Peyer's patch (tissue), 4 donors: ENCODE measurements at regions not wholly inside any gene's neighbourhood (a gene's known extent, or its start where the extent isn't known, plus 50 kb on each side); places are given as distances from the start of the nearest gene placed in this dataset.

ENCODE experiments used
- DNase-seq, 3 donors: peaks; one replicate each; pipeline ENCODE4 v3.0.0-alpha.2; 2017 to 2019
- H3K27ac ChIP-seq, 4 donors: fragments of 200-600 bp; sonication (generic); one replicate each; pipeline ENCODE4 v1.5.1; 2016 to 2019
- H3K27me3 ChIP-seq, 2 donors: fragments of 200-600 bp; sonication (generic); one replicate each; pipeline ENCODE4 v1.5.1; 2019
- H3K36me3 ChIP-seq, 3 donors: fragments of 200-600 bp; sonication (generic); one replicate each; pipeline ENCODE4 v1.5.1; 2016 to 2019
- H3K4me1 ChIP-seq, 4 donors: fragments of 200-600 bp; sonication (generic); one replicate each; pipeline ENCODE4 v1.5.1; 2016 to 2019
- H3K4me3 ChIP-seq, 4 donors: fragments of 200-600 bp; sonication (generic); 1 replicate in 3 of 4; 2 replicates in 1 of 4; pipeline ENCODE4 v1.5.1; 2016 to 2019; ENCODE audit warnings: mild to moderate bottlenecking in 1 of 4
- H3K9me3 ChIP-seq, 4 donors: fragments of 200-600 bp; sonication (generic); one replicate each; pipeline ENCODE4 v1.5.1; 2016 to 2019; ENCODE audit warnings: mild to moderate bottlenecking in 1 of 4
- POLR2A ChIP-seq, 2 donors: fragments of 450-650 bp; IDR thresholded peaks; one replicate each; pipeline ENCODE4 v1.5.1; 2017; ENCODE audit warnings: antibody characterized with exemption in 2 of 2, mild to moderate bottlenecking in 2 of 2, moderate library complexity in 2 of 2
- TF ChIP-seq, protein P1 (sequence below), 6 experiments: fragments of 450-650 bp in 4 of 6; fragments of 200-600 bp in 2 of 6; sonication (generic) in 1 of 6; IDR thresholded peaks; one replicate each; pipeline ENCODE4 v1.5.1; 2017 to 2019; ENCODE audit warnings: antibody characterized with exemption in 6 of 6, mild to moderate bottlenecking in 3 of 6, moderate library complexity in 1 of 6

DNA sequence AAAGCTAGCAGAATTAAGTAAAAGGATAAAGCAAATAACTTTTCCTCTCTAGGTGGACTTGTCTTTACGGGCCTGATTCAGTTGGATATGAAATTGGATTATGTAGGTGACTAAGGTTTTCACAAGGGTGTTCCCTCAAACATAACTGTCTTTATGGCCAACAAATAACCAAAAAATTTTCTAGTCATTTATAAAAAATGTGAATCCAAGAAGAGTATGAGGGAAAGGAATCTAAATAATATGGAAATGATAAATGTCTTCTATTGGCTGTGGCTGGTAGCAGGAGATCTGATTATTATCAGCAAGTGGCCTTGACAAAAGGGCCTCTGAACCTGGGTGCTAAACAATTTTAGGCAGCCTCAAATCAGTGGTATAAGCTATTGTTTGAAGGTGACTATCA is 594.0 kb upstream of the UBE2E2 start:
- no peak for TF ChIP-seq POLR2A (IDR thresholded peaks at IDR 0.05)
- TF ChIP-seq, protein P1, sequence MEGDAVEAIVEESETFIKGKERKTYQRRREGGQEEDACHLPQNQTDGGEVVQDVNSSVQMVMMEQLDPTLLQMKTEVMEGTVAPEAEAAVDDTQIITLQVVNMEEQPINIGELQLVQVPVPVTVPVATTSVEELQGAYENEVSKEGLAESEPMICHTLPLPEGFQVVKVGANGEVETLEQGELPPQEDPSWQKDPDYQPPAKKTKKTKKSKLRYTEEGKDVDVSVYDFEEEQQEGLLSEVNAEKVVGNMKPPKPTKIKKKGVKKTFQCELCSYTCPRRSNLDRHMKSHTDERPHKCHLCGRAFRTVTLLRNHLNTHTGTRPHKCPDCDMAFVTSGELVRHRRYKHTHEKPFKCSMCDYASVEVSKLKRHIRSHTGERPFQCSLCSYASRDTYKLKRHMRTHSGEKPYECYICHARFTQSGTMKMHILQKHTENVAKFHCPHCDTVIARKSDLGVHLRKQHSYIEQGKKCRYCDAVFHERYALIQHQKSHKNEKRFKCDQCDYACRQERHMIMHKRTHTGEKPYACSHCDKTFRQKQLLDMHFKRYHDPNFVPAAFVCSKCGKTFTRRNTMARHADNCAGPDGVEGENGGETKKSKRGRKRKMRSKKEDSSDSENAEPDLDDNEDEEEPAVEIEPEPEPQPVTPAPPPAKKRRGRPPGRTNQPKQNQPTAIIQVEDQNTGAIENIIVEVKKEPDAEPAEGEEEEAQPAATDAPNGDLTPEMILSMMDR (IDR thresholded peaks at IDR 0.05): no peak
- H3K36me3 ChIP-seq: no peaks in the 10 kb centered on the region
- no peaks in the 10 kb centered on the region for H3K9me3 ChIP-seq
- H3K27ac ChIP-seq: no peak overlapping the region
- no peak for DNase-seq
- no peaks in the 10 kb centered on the region for H3K4me1 ChIP-seq
- no peaks in the 10 kb centered on the region for H3K27me3 ChIP-seq
- H3K4me3 ChIP-seq: no peak overlapping the region

DNA sequence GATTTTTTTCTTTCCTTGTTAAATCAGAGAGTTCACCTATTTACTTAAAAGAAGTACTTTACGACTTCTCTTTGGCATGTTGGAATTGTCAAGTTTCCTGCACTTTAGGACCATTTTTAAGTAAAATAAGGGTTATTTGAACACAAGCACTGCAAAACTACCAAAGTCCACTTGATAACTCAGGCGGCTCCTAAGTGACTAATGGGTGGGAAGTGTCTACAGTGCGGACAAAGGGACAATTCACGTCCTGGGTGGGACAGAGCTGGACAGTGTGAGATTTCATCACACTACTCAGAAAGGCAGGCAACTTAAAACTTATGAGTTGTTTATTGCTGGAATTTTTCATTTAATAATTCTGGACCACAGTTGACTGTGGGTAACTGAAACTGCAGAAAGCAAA is 590.2 kb upstream of the UBE2E2 start:
- TF ChIP-seq POLR2A (IDR thresholded peaks at IDR 0.05): no peak
- TF ChIP-seq, protein P1 (IDR thresholded peaks at IDR 0.05): no peak
- DNase-seq: no peak
- Histone ChIP-seq H3K27ac (no peak overlapping the region), H3K9me3 (no peaks in the 10 kb centered on the region), H3K27me3 (no peaks in the 10 kb centered on the region), H3K4me3 (no peak overlapping the region), H3K36me3 (no peaks in the 10 kb centered on the region), H3K4me1 (no peaks in the 10 kb centered on the region)

DNA sequence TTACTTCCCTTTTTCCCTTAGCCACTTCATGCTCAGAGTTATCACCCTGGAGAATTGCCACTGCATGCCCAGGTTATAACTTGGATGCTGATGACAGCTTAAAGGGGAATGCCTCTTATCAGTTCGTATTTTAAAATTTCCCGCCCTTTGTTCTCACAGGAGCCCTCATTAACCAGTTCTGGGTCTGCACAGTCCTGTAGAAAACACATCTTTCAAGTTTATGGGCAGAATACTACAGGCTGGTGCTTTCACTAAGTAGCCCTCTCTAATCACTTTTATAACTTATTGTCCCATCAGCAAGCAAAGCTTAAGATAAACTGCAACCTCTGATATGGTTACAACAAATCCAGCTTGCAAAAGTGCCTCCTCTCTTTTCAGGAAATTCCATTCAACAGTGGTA is 587.3 kb upstream of the UBE2E2 start:
- H3K36me3 ChIP-seq: no peaks in the 10 kb centered on the region
- no peak overlapping the region for H3K4me3 ChIP-seq
- H3K4me1 ChIP-seq: no peaks in the 10 kb centered on the region

DNA sequence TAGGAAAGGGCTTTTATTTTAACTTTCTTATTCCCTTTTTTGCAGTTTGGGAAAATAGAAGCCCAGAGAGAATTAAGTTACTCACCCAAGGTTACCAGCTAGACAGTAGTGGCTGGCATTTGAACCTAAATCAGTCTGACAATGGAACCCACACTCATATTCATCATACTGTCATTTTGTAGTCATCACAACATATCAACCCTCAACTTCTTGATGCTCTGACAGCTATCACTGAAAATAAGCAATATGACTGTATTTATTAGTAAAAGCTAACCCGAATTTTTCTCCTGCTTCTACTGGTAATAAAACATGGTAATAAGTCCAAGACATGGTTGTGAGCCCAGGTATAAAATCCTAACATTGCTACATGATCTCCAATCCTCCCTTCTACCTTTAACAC is 585.8 kb upstream of the UBE2E2 start:
- no peaks in the 10 kb centered on the region for H3K36me3 ChIP-seq
- H3K4me3 ChIP-seq: no peak overlapping the region
- no peaks in the 10 kb centered on the region for H3K27me3 ChIP-seq
- no peak for TF ChIP-seq POLR2A (IDR thresholded peaks at IDR 0.05)
- TF ChIP-seq, protein P1 (IDR thresholded peaks at IDR 0.05): no peak
- no peaks in the 10 kb centered on the region for H3K4me1 ChIP-seq
- no peak overlapping the region for H3K27ac ChIP-seq
- no peaks in the 10 kb centered on the region for H3K9me3 ChIP-seq
- no peak for DNase-seq

More for the DNA sequence above, 587.3 kb upstream of the UBE2E2 start:
- TF ChIP-seq, protein P1 (IDR thresholded peaks at IDR 0.05): no peak
- TF ChIP-seq POLR2A (IDR thresholded peaks at IDR 0.05): no peak
- Histone ChIP-seq H3K9me3 (no peaks in the 10 kb centered on the region), H3K27ac (no peak overlapping the region), H3K27me3 (no peaks in the 10 kb centered on the region)
- no peak for DNase-seq

DNA sequence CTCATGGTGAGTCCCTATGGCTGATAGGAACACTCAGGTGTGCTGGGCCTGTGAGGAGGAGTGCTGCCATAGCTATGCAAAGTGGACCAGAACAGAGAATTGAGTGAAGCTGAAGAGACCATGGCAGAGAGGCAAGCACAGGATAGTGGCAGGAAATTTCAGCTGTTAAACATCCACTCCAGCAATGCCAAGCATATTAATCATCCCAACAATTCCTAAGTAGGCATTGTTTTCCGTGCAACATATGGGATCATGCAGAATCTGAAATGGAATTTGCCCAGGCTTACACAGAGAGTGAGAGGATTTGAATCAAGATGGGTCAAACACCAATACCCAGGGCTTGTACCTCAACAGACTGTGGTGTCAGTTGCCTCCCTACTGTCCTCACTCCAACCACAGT is 582.6 kb upstream of the UBE2E2 start:
- TF ChIP-seq, protein P1 (IDR thresholded peaks at IDR 0.05): no peak
- TF ChIP-seq POLR2A (IDR thresholded peaks at IDR 0.05): no peak
- no peaks in the 10 kb centered on the region for H3K36me3 ChIP-seq
- H3K9me3 ChIP-seq: no peaks in the 10 kb centered on the region
- no peak overlapping the region for H3K4me3 ChIP-seq
- H3K4me1 ChIP-seq: no peaks in the 10 kb centered on the region
- DNase-seq: no peak
- H3K27me3 ChIP-seq: no peaks in the 10 kb centered on the region
- H3K27ac ChIP-seq: no peak overlapping the region

DNA sequence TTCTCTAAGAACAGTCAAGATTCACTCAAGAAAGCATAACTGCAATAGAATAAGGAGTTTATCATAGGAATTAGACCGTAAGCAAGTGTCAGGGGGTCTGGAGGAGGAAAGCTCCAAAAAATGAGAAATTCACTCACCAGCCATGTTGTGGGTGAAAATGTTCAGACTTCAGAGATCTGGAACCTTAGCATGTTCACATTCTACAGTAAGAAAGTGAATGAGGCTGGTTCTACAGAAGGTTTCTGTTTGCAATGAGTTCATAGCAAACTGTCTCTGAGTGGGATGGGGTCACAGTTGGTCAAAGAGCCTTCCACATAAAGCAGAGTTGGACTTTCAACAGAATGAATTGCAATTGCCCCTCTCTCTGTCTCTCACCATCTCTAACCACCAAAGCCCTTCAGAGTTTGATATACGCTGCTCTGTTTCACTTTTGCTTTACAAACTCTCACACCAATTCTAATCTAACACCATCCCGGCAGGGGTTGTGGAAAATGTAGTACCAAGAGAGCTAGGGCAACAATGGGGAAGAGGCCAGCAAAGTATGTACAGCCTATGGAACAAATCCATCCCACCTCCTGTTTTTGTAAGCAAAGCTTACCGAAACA is 581.8 kb upstream of the UBE2E2 start:
- no peak for DNase-seq
- H3K4me3 ChIP-seq: no peak overlapping the region
- H3K36me3 ChIP-seq: no peaks in the 10 kb centered on the region
- no peaks in the 10 kb centered on the region for H3K4me1 ChIP-seq
- H3K27ac ChIP-seq: no peak overlapping the region
- H3K9me3 ChIP-seq: no peaks in the 10 kb centered on the region
- no peaks in the 10 kb centered on the region for H3K27me3 ChIP-seq
- TF ChIP-seq, protein P1 (IDR thresholded peaks at IDR 0.05): no peak
- TF ChIP-seq POLR2A (IDR thresholded peaks at IDR 0.05): no peak
